MM.1S (cell line): ENCODE measurements at regions not wholly inside any gene's neighbourhood (a gene's known extent, or its start where the extent isn't known, plus 50 kb on each side); places are given as distances from the start of the nearest gene placed in this dataset.

Experiments used
- CTCF ChIP-seq: fragments of 300-600 bp; sonication (generic); IDR thresholded peaks from 2 replicates; pipeline ENCODE4 v1.5.1; 2016; ENCODE audit warnings: antibody characterized with exemption, low read length, mixed read lengths
- EZH2phosphoT487 ChIP-seq: fragments of 300-600 bp; sonication (generic); IDR thresholded peaks from 2 replicates; pipeline ENCODE4 v1.6.1; 2018; ENCODE audit warnings: antibody characterized with exemption, low read length

DNA sequence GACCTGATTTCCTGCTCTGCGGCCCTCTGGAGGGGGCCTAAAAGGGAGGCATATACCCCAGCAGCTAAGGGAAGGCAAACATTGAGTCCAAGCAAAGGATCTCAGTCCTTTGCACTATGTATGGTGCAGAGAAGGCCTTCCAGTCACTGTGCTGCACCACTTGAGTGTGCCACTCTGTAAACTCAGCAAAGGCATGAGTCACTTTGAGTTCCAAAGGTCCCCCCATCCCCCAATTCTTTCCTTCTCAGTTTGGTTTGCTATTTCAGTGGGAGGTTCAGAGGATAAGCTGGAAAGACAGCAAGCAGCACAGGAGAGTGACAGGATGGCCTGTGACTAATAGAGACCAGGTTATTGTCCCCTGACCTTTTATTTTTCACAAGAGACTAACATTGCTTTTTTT is 131.3 kb downstream of the FHDC1 start:
- TF ChIP-seq CTCF: no peak
- TF ChIP-seq EZH2phosphoT487: no peak
